NCI-H524 treated with DMSO at 0.1 percent for 48 hours (cell line): ENCODE measurements at regions not wholly inside any gene's neighbourhood (a gene's known extent, or its start where the extent isn't known, plus 50 kb on each side); places are given as distances from the start of the nearest gene placed in this dataset.

Experiments
- DNase-seq: peaks from one replicate; lab custom pipeline; 2025; lab: John Stamatoyannopoulos, UW

GRCh38 chr11:15697437-15698236 lies 582.9 kb downstream of the INSC start:
- DNase-seq: no peak

- DNase-seq: no peak
Observed at GRCh38 chr11:15698855-15699254, 584.1 kb downstream of the INSC start.

GRCh38 chr11:15699978-15700377 lies 585.3 kb downstream of the INSC start:
- DNase-seq: no peak

- DNase-seq: no peak
Observed at GRCh38 chr11:15700456-15700855, 585.7 kb downstream of the INSC start.

- DNase-seq: no peak
Observed at GRCh38 chr11:15704064-15704463, 589.3 kb downstream of the INSC start.

GRCh38 chr11:15704556-15704955 lies 589.8 kb downstream of the INSC start:
- no peak for DNase-seq

GRCh38 chr11:15705891-15706290 lies 591.2 kb downstream of the INSC start:
- DNase-seq: no peak

- no peak for DNase-seq
Observed at GRCh38 chr11:15707194-15707593, 592.5 kb downstream of the INSC start.

GRCh38 chr11:15707971-15708370 lies 593.2 kb downstream of the INSC start:
- DNase-seq: no peak

GRCh38 chr11:15710580-15711275 lies 596.0 kb downstream of the INSC start:
- DNase-seq: peak; percentile 95

GRCh38 chr11:15711311-15711710 lies 596.6 kb downstream of the INSC start:
- no peak for DNase-seq

- peak; percentile 79 for DNase-seq
Observed at GRCh38 chr11:15714641-15715399, 600.1 kb downstream of the INSC start.

- no peak for DNase-seq
Observed at GRCh38 chr11:15716550-15716949, 601.8 kb downstream of the INSC start.

GRCh38 chr11:15720460-15720859 lies 605.7 kb downstream of the INSC start:
- no peak for DNase-seq

- no peak for DNase-seq
Observed at GRCh38 chr11:15723966-15724365, 609.2 kb downstream of the INSC start.

GRCh38 chr11:15724601-15725000 lies 609.9 kb downstream of the INSC start:
- DNase-seq: no peak

- no peak for DNase-seq
Observed at GRCh38 chr11:15725246-15725645, 610.5 kb downstream of the INSC start.

- no peak for DNase-seq
Observed at GRCh38 chr11:15726221-15726746, 611.6 kb downstream of the INSC start.

- DNase-seq: no peak
Observed at GRCh38 chr11:15726893-15727519, 612.3 kb downstream of the INSC start.

- DNase-seq: no peak
Observed at GRCh38 chr11:15727520-15727914, 612.8 kb downstream of the INSC start.

GRCh38 chr11:15728207-15728606 lies 613.5 kb downstream of the INSC start:
- no peak for DNase-seq
